Prostate gland (tissue), 2 donors: ENCODE measurements at regions not wholly inside any gene's neighbourhood (a gene's known extent, or its start where the extent isn't known, plus 50 kb on each side); places are given as distances from the start of the nearest gene placed in this dataset.

ENCODE experiments used
- DNase-seq: peaks from one replicate; pipeline ENCODE4 v3.0.0-alpha.2; 2019; ENCODE audit warnings: low spot score
- H3K27ac ChIP-seq, 2 donors: fragments of 200-600 bp; sonication (generic); 2 replicates each; pipeline ENCODE4 v1.5.1; 2017 to 2019
- H3K27me3 ChIP-seq: fragments of 200-600 bp; sonication (generic); replicated peaks from 2 replicates; pipeline ENCODE4 v1.5.1; 2019; ENCODE audit not compliant: insufficient read depth
- H3K36me3 ChIP-seq, 2 donors: fragments of 200-600 bp; sonication (generic); 1 replicate in 1 of 2; 2 replicates in 1 of 2; pipeline versions ENCODE4 v1.5.1 to v1.8.1; 2017 to 2019
- H3K4me1 ChIP-seq: fragments of 200-600 bp; sonication (generic); replicated peaks from 2 replicates; pipeline ENCODE4 v1.5.1; 2019
- H3K4me3 ChIP-seq, 2 donors: fragments of 200-600 bp; sonication (generic); 2 replicates each; pipeline ENCODE4 v1.5.1; 2017 to 2019
- H3K9me3 ChIP-seq: fragments of 200-600 bp; sonication (generic); 2 replicates; pipeline ENCODE4 v1.5.1; 2017
- POLR2A ChIP-seq: fragments of 450-650 bp; IDR thresholded peaks from one replicate; pipeline ENCODE4 v1.6.1; 2016; ENCODE audit warnings: antibody characterized with exemption, mild to moderate bottlenecking
- POLR2AphosphoS5 ChIP-seq: sonication (generic); formaldehyde crosslinking; IDR thresholded peaks from one replicate; pipeline ENCODE4 v1.6.1; 2017; ENCODE audit warnings: antibody characterized with exemption
- WGBS: methylation state at CpG from one replicate; pipeline ENCODE4 v1.1.5; 2018; 5-methylcytosine and 5-hydroxymethylcytosine counted together
- intact Hi-C: fragments of 100-400 bp; cut with DNase I; formaldehyde crosslinking; loops from one replicate; pipeline ENCODE4 v1.14.2; 2022
- TF ChIP-seq, protein P1 (sequence below), 4 experiments: fragments of 200-600 bp in 2 of 4; fragments of 450-650 bp in 2 of 4; sonication (generic) in 2 of 4; IDR thresholded peaks; 1 replicate in 3 of 4; 2 replicates in 1 of 4; pipeline ENCODE4 v1.5.1; 2016 to 2019; ENCODE audit warnings: antibody characterized with exemption in 4 of 4, mild to moderate bottlenecking in 2 of 4, moderate library complexity in 2 of 4

DNA sequence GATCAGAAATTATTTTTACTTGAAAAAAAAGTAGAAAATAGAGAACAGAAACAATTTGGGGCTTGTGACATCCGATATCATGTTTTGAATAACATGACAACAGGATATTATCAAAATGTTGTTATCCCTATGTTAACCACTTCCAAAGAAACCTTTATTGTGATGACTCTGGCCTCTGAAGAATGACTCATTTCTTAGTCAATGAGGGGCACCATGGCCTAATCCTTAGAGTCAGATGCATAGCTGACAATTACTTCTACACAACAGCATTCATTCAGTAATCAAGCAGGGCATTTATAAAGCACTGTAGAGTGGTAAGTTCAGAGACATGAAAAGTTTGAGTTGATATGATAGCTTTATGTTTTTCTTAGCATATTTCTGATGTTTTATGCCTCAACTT lies 703.0 kb downstream of the RNF144A start:
- Histone ChIP-seq H3K27ac (no peak overlapping the region), H3K36me3 (no peaks in the 10 kb centered on the region), H3K4me1 (no peaks in the 10 kb centered on the region), H3K27me3 (no peaks in the 10 kb centered on the region), H3K9me3 (no peaks in the 10 kb centered on the region), H3K4me3 (no peak overlapping the region)
- no peak for DNase-seq
- WGBS, result 95% methylated on average over 1 of the region's 1 CpG
- TF ChIP-seq POLR2A, result no peak
- TF ChIP-seq POLR2AphosphoS5, result no peak
- intact Hi-C loops, result no loop called here

DNA sequence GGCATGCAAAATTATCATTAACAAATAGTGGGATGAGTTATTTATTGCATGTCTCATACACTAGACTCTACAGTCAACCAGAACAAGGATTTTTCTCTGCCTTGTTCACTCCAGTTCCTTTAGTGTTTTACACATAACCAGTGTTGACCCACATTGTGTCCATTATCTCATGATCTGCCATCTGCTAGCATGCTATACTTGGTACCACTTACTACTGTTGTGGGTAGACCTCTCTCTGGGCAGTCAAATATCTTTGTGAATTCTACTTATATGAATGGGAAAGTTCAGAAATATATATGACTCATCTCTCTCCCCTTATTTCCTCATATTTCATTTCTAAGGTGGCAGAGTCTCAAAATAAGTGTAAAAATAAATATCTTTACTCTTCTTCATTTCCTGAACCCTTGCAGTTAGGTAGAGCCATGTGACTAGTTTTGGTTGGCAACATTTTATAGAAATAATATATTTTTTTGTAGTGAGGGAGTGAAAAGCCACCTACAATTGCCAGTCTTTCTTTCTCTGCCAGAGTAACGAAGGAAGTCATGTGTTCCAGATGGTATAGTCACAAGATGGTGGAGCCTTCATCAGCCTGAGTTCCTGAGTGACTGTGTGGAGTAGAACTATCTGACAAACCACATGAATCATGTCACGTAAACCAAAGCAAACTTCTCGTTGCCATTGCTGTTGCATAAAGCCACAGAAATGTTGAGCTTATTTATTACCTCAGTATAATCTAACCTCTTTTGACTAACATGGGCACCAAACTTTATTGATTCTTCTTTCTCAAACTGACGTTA lies 704.0 kb downstream of the RNF144A start:
- intact Hi-C loops, result no loop called here
- DNase-seq, result no peak

DNA sequence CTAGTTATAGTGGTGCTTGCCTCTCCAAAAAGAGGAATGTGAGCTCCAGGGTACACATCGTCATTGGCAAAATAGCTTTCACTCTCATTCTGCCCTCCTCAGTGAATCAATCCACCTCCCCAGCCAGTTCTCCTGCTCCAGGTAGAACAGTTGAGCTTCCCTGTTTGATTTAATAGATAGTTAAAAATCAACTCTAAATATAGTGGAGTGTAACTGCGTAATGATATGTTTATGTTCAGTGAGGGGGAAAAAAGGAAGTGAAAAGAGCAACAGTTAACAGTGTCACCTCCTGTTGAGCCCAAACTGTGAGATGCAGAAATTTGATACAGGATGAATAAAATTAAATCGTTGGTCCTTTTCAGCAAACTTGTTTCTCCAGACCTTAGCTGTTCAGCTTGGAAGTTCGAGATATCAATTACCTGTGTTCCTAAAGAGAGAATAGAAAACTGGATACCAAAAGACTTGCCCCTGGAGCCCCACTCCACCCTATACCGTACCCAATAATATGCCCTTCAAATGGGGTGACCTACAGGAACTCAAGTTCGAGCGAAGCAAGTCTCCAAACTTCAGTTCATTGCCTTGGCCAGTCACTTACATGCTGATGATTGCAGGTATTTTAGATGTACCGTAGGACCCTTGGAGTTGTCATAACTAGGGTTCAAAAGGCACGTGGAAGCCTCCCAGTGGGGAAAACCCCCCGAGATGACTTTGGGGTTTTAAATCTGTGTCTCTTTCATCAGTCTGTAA lies 708.4 kb downstream of the RNF144A start:
- Histone ChIP-seq H3K36me3 (no peaks in the 10 kb centered on the region), H3K27ac (no peak overlapping the region), H3K27me3 (no peaks in the 10 kb centered on the region), H3K4me1 (no peaks in the 10 kb centered on the region), H3K4me3 (no peak overlapping the region), H3K9me3 (no peaks in the 10 kb centered on the region)
- TF ChIP-seq, protein P1, sequence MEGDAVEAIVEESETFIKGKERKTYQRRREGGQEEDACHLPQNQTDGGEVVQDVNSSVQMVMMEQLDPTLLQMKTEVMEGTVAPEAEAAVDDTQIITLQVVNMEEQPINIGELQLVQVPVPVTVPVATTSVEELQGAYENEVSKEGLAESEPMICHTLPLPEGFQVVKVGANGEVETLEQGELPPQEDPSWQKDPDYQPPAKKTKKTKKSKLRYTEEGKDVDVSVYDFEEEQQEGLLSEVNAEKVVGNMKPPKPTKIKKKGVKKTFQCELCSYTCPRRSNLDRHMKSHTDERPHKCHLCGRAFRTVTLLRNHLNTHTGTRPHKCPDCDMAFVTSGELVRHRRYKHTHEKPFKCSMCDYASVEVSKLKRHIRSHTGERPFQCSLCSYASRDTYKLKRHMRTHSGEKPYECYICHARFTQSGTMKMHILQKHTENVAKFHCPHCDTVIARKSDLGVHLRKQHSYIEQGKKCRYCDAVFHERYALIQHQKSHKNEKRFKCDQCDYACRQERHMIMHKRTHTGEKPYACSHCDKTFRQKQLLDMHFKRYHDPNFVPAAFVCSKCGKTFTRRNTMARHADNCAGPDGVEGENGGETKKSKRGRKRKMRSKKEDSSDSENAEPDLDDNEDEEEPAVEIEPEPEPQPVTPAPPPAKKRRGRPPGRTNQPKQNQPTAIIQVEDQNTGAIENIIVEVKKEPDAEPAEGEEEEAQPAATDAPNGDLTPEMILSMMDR (IDR thresholded peaks at IDR 0.05), result no peak
- TF ChIP-seq POLR2A (no peak), POLR2AphosphoS5 (no peak)
- no peak for DNase-seq
- 75% methylated on average over 10 of the region's 10 CpGs for WGBS
- intact Hi-C loops, result no loop called here

More for the DNA sequence above, 704.0 kb downstream of the RNF144A start:
- Histone ChIP-seq H3K4me1 (no peaks in the 10 kb centered on the region), H3K4me3 (no peak overlapping the region), H3K36me3 (no peaks in the 10 kb centered on the region), H3K9me3 (no peaks in the 10 kb centered on the region), H3K27me3 (no peaks in the 10 kb centered on the region), H3K27ac (no peak overlapping the region)
- no peak for TF ChIP-seq POLR2AphosphoS5
- TF ChIP-seq, protein P1 (IDR thresholded peaks at IDR 0.05), result no peak
- TF ChIP-seq POLR2A, result no peak
- WGBS, result 74% methylated on average over 4 of the region's 4 CpGs

GRCh38 chr2:7626139-7626537 lies 708.9 kb downstream of the RNF144A start:
- DNase-seq, result no peak
- no peak for TF ChIP-seq POLR2AphosphoS5
- no peak for TF ChIP-seq POLR2A
- TF ChIP-seq, protein P1 (IDR thresholded peaks at IDR 0.05), result no peak
- H3K4me1 ChIP-seq, result no peaks in the 10 kb centered on the region
- H3K27ac ChIP-seq, result no peak overlapping the region
- no peaks in the 10 kb centered on the region for H3K27me3 ChIP-seq
- intact Hi-C loops, result no loop called here
- 90% methylated on average over 6 of the region's 6 CpGs for WGBS
- no peaks in the 10 kb centered on the region for H3K36me3 ChIP-seq
- no peak overlapping the region for H3K4me3 ChIP-seq
- no peaks in the 10 kb centered on the region for H3K9me3 ChIP-seq

- DNase-seq, result no peak
- Histone ChIP-seq H3K27ac (no peak overlapping the region), H3K4me1 (no peaks in the 10 kb centered on the region), H3K4me3 (no peak overlapping the region), H3K9me3 (no peaks in the 10 kb centered on the region), H3K27me3 (no peaks in the 10 kb centered on the region), H3K36me3 (no peaks in the 10 kb centered on the region)
- TF ChIP-seq, protein P1 (IDR thresholded peaks at IDR 0.05), result no peak
- TF ChIP-seq POLR2AphosphoS5 (no peak), POLR2A (no peak)
- WGBS, result 68% methylated on average over 3 of the region's 3 CpGs
- intact Hi-C loops, result no loop called here
These were observed 710.4 kb downstream of the RNF144A start for GRCh38 chr2:7627583-7627982.
